Neuron (in vitro differentiated cells): ENCODE measurements at regions not wholly inside any gene's neighbourhood (a gene's known extent, or its start where the extent isn't known, plus 50 kb on each side); places are given as distances from the start of the nearest gene placed in this dataset.

Source experiments
- H2AFZ ChIP-seq: one replicate; pipeline ENCODE4 v1.6.1; 2013; ENCODE audit warnings: low read depth, mild to moderate bottlenecking, inconsistent platforms, low read length, moderate library complexity
- H3K27me3 ChIP-seq: one replicate; pipeline ENCODE4 v1.6.1; 2013; ENCODE audit warnings: low read length; ENCODE audit not compliant: insufficient read depth
- H3K36me3 ChIP-seq: one replicate; pipeline ENCODE4 v1.6.1; 2013; ENCODE audit warnings: low read length; ENCODE audit not compliant: insufficient read depth
- H3K4me1 ChIP-seq: one replicate; pipeline ENCODE4 v1.6.1; 2013; ENCODE audit warnings: low read length; ENCODE audit not compliant: insufficient read depth
- H3K4me3 ChIP-seq: 2 replicates; pipeline ENCODE4 v1.5.1; 2013; ENCODE audit warnings: mild to moderate bottlenecking, low read length, moderate library complexity
- H3K9me3 ChIP-seq: one replicate; pipeline ENCODE4 v1.6.1; 2013; ENCODE audit warnings: low read length

- Histone ChIP-seq H3K4me3 (no peak overlapping the region), H3K4me1 (peaks cover 43% of the 10 kb centered on the region), H3K9me3 (no peaks in the 10 kb centered on the region), H3K36me3 (no peaks in the 10 kb centered on the region), H3K27me3 (no peaks in the 10 kb centered on the region), H2AFZ (no peak overlapping the region)
These were observed 281.7 kb downstream of the CDC5L start for GRCh38 chr6:44668976-44669934.

- Histone ChIP-seq H3K4me3 (no peak overlapping the region), H2AFZ (no peak overlapping the region), H3K4me1 (peaks cover 34% of the 10 kb centered on the region), H3K9me3 (no peaks in the 10 kb centered on the region), H3K27me3 (no peaks in the 10 kb centered on the region), H3K36me3 (no peaks in the 10 kb centered on the region)
These were observed 282.6 kb downstream of the CDC5L start for GRCh38 chr6:44670146-44670545.

GRCh38 chr6:44671333-44671732, 283.8 kb downstream of the CDC5L start:
- Histone ChIP-seq H3K36me3 (no peaks in the 10 kb centered on the region), H3K27me3 (no peaks in the 10 kb centered on the region), H2AFZ (no peak overlapping the region), H3K9me3 (no peaks in the 10 kb centered on the region), H3K4me1 (peaks cover 22% of the 10 kb centered on the region), H3K4me3 (no peak overlapping the region)

- no peaks in the 10 kb centered on the region for H3K9me3 ChIP-seq
- H3K27me3 ChIP-seq = no peaks in the 10 kb centered on the region
- H2AFZ ChIP-seq = no peak overlapping the region
- no peak overlapping the region for H3K4me3 ChIP-seq
- peaks cover 15% of the 10 kb centered on the region for H3K4me1 ChIP-seq
- no peaks in the 10 kb centered on the region for H3K36me3 ChIP-seq
These were observed 284.6 kb downstream of the CDC5L start for GRCh38 chr6:44672086-44672485.

- no peaks in the 10 kb centered on the region for H3K27me3 ChIP-seq
- no peaks in the 10 kb centered on the region for H3K36me3 ChIP-seq
These were observed 285.3 kb downstream of the CDC5L start for GRCh38 chr6:44672841-44673240.

GRCh38 chr6:44674226-44675155, 287.0 kb downstream of the CDC5L start:
- no peaks in the 10 kb centered on the region for H3K36me3 ChIP-seq
- no peaks in the 10 kb centered on the region for H3K4me1 ChIP-seq
- no peak overlapping the region for H3K4me3 ChIP-seq
- no peaks in the 10 kb centered on the region for H3K27me3 ChIP-seq
- H3K9me3 ChIP-seq = no peaks in the 10 kb centered on the region
- H2AFZ ChIP-seq = no peak overlapping the region

More at GRCh38 chr6:44672841-44673240, 285.3 kb downstream of the CDC5L start:
- Histone ChIP-seq H3K9me3 (no peaks in the 10 kb centered on the region), H2AFZ (no peak overlapping the region), H3K4me1 (peaks cover 7% of the 10 kb centered on the region), H3K4me3 (no peak overlapping the region)

- Histone ChIP-seq H3K36me3 (no peaks in the 10 kb centered on the region), H3K9me3 (no peaks in the 10 kb centered on the region), H3K4me3 (no peak overlapping the region), H3K27me3 (no peaks in the 10 kb centered on the region), H3K4me1 (peaks cover 8% of the 10 kb centered on the region), H2AFZ (no peak overlapping the region)
These were observed 287.9 kb downstream of the CDC5L start for GRCh38 chr6:44675449-44675848.

- Histone ChIP-seq H3K9me3 (no peaks in the 10 kb centered on the region), H3K4me1 (peaks cover 16% of the 10 kb centered on the region), H2AFZ (no peak overlapping the region), H3K4me3 (no peak overlapping the region), H3K27me3 (no peaks in the 10 kb centered on the region), H3K36me3 (no peaks in the 10 kb centered on the region)
These were observed 288.8 kb downstream of the CDC5L start for GRCh38 chr6:44676246-44676790.

- Histone ChIP-seq H2AFZ (no peak overlapping the region), H3K9me3 (no peaks in the 10 kb centered on the region), H3K4me3 (no peak overlapping the region), H3K36me3 (no peaks in the 10 kb centered on the region), H3K4me1 (peaks cover 23% of the 10 kb centered on the region), H3K27me3 (no peaks in the 10 kb centered on the region)
These were observed 289.4 kb downstream of the CDC5L start for GRCh38 chr6:44676826-44677433.

- Histone ChIP-seq H3K4me1 (peaks cover 33% of the 10 kb centered on the region), H3K4me3 (no peak overlapping the region), H3K9me3 (no peaks in the 10 kb centered on the region), H2AFZ (no peak overlapping the region), H3K27me3 (no peaks in the 10 kb centered on the region), H3K36me3 (no peaks in the 10 kb centered on the region)
These were observed 290.9 kb downstream of the CDC5L start for GRCh38 chr6:44678252-44678935.

- no peaks in the 10 kb centered on the region for H3K9me3 ChIP-seq
- no peak overlapping the region for H3K4me3 ChIP-seq
- no peak overlapping the region for H2AFZ ChIP-seq
- H3K27me3 ChIP-seq = no peaks in the 10 kb centered on the region
- H3K4me1 ChIP-seq = peaks cover 33% of the 10 kb centered on the region
- H3K36me3 ChIP-seq = no peaks in the 10 kb centered on the region
These were observed 292.1 kb downstream of the CDC5L start for GRCh38 chr6:44679438-44680201.
